A673 (cell line): ENCODE measurements at regions not wholly inside any gene's neighbourhood (a gene's known extent, or its start where the extent isn't known, plus 50 kb on each side); places are given as distances from the start of the nearest gene placed in this dataset.

Experiments
- BruUV-seq: library from RNA; stranded (reverse); fragments of 400-500 nt; replicated peaks from 2 replicates; lab custom pipeline; 2021; lab: Mats Ljungman, UMichigan
- CTCF ChIA-PET: fragments of 300-600 bp; sonication (Branson Sonifier 250); formaldehyde crosslinking; loops from one replicate; lab custom pipeline; 2022; ENCODE audit warnings: antibody characterized with exemption; lab: Charles Lee
- POLR2A ChIA-PET: fragments of 300-600 bp; sonication (Branson Sonifier 250); formaldehyde crosslinking; loops from one replicate; lab custom pipeline; 2022; ENCODE audit warnings: antibody characterized with exemption; ENCODE audit not compliant: low non-redundant PET; lab: Charles Lee
- DNase-seq: peaks from one replicate; pipeline ENCODE4 v3.0.0-alpha.2; 2015; ENCODE audit warnings: low spot score
- H3K27ac ChIP-seq: fragments of 200-600 bp; sonication (generic); 2 replicates; pipeline ENCODE4 v1.5.1; 2016; ENCODE audit warnings: mixed run types, low read depth, mild to moderate bottlenecking, mixed read lengths, antibody characterized with exemption, low read length; ENCODE audit not compliant: poor library complexity, severe bottlenecking
- H3K27me3 ChIP-seq: fragments of 200-600 bp; sonication (generic); replicated peaks from 2 replicates; pipeline ENCODE4 v1.6.1; 2017; ENCODE audit warnings: mixed run types, low read depth, mild to moderate bottlenecking, mixed read lengths, antibody characterized with exemption, low read length; ENCODE audit not compliant: insufficient read depth, poor library complexity
- H3K36me3 ChIP-seq: fragments of 200-600 bp; sonication (generic); 2 replicates; pipeline ENCODE4 v1.6.1; 2016; ENCODE audit warnings: mixed run types, mild to moderate bottlenecking, mixed read lengths, antibody characterized with exemption, low read length; ENCODE audit not compliant: insufficient read depth, poor library complexity, severe bottlenecking
- H3K4me1 ChIP-seq: fragments of 200-600 bp; sonication (generic); 2 replicates; pipeline ENCODE4 v1.6.1; 2017; ENCODE audit warnings: mixed run types, mild to moderate bottlenecking, mixed read lengths, antibody characterized with exemption, low read length; ENCODE audit not compliant: insufficient read depth, poor library complexity, severe bottlenecking
- H3K4me3 ChIP-seq: fragments of 200-600 bp; sonication (generic); 2 replicates; pipeline ENCODE4 v1.5.1; 2016; ENCODE audit warnings: low read depth, mixed run types, mild to moderate bottlenecking, mixed read lengths, low read length; ENCODE audit not compliant: poor library complexity, severe bottlenecking
- H3K9me3 ChIP-seq: fragments of 200-600 bp; sonication (generic); 2 replicates; pipeline ENCODE4 v1.6.1; 2016; ENCODE audit warnings: mixed run types, low read depth, mild to moderate bottlenecking, mixed read lengths, antibody characterized with exemption, low read length; ENCODE audit not compliant: poor library complexity, severe bottlenecking
- EZH2 ChIP-seq: fragments of 200-600 bp; sonication (generic); IDR thresholded peaks from 2 replicates; pipeline ENCODE4 v1.6.1; 2017; ENCODE audit warnings: borderline replicate concordance, low read depth, mild to moderate bottlenecking, mixed read lengths, antibody characterized with exemption, low read length; ENCODE audit not compliant: poor library complexity, severe bottlenecking
- intact Hi-C: fragments of 100-400 bp; cut with micrococcal nuclease; formaldehyde crosslinking; loops from one replicate; pipeline ENCODE4 v1.10.0; 2022; ENCODE audit not compliant: unreplicated experiment
- TF ChIP-seq, protein P1 (sequence below): fragments of 300-800, 200-600 bp; sonication (generic); conservative IDR thresholded peaks from 2 replicates; pipeline ENCODE4 v1.5.1; 2017; ENCODE audit warnings: low read depth, mild to moderate bottlenecking, antibody characterized with exemption, low read length, moderate library complexity, mixed read lengths

DNA sequence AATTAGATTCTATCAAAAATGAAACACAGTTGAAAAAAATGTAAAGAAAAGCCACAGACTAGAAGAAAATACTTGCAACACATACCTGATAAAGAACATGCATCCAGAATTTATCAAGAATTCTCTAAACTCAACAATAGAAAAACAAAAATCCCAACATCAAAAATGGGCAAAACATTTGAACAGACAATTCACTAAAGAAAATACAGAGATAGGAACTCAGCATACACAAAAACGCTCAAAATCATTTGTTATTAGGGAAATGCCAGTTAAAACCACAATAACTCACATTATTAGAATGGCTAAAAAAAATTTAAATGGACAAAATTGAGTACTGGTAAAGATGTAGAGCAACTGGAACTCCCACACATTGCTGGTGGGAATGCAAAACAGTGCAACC, 311.0 kb upstream of the PRDM1 start:
- H3K27me3 ChIP-seq = no peaks in the 10 kb centered on the region
- no peak overlapping the region for H3K4me3 ChIP-seq
- DNase-seq = no peak
- TF ChIP-seq, protein P1, sequence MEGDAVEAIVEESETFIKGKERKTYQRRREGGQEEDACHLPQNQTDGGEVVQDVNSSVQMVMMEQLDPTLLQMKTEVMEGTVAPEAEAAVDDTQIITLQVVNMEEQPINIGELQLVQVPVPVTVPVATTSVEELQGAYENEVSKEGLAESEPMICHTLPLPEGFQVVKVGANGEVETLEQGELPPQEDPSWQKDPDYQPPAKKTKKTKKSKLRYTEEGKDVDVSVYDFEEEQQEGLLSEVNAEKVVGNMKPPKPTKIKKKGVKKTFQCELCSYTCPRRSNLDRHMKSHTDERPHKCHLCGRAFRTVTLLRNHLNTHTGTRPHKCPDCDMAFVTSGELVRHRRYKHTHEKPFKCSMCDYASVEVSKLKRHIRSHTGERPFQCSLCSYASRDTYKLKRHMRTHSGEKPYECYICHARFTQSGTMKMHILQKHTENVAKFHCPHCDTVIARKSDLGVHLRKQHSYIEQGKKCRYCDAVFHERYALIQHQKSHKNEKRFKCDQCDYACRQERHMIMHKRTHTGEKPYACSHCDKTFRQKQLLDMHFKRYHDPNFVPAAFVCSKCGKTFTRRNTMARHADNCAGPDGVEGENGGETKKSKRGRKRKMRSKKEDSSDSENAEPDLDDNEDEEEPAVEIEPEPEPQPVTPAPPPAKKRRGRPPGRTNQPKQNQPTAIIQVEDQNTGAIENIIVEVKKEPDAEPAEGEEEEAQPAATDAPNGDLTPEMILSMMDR = no peak
- BruUV-seq = no TSS peak
- intact Hi-C loops = no loop called here
- H3K36me3 ChIP-seq = no peaks in the 10 kb centered on the region
- CTCF ChIA-PET = no interaction called here
- H3K27ac ChIP-seq = no peak overlapping the region
- H3K4me1 ChIP-seq = no peaks in the 10 kb centered on the region
- peaks cover 10% of the 10 kb centered on the region for H3K9me3 ChIP-seq
- POLR2A ChIA-PET = no interaction called here

DNA sequence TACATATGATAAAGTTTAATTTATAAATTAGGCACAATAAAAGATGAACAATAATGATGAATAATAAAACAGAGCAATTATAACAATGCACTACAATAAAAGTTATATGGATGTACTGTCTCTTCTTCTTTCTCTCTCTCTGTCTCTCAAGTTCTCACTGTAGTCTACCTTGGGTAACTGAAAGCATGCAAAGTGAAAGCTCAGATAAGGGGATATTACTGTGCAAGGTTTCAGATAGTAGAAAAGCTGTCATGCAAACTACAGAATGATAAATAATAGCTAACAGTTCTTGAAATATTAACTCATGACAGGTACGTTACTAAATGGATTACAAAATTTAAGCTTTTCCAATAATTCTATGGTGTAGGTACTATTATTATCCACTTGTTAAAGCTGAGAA, 311.9 kb upstream of the PRDM1 start:
- CTCF ChIA-PET = no interaction called here
- POLR2A ChIA-PET = no interaction called here
- H3K9me3 ChIP-seq = peaks cover 10% of the 10 kb centered on the region
- no TSS peak for BruUV-seq
- no peak overlapping the region for H3K27ac ChIP-seq
- no peak for TF ChIP-seq EZH2
- TF ChIP-seq, protein P1 = no peak
- intact Hi-C loops = no loop called here
- no peaks in the 10 kb centered on the region for H3K36me3 ChIP-seq
- H3K27me3 ChIP-seq = no peaks in the 10 kb centered on the region
- no peaks in the 10 kb centered on the region for H3K4me1 ChIP-seq
- H3K4me3 ChIP-seq = no peak overlapping the region
- no peak for DNase-seq

DNA sequence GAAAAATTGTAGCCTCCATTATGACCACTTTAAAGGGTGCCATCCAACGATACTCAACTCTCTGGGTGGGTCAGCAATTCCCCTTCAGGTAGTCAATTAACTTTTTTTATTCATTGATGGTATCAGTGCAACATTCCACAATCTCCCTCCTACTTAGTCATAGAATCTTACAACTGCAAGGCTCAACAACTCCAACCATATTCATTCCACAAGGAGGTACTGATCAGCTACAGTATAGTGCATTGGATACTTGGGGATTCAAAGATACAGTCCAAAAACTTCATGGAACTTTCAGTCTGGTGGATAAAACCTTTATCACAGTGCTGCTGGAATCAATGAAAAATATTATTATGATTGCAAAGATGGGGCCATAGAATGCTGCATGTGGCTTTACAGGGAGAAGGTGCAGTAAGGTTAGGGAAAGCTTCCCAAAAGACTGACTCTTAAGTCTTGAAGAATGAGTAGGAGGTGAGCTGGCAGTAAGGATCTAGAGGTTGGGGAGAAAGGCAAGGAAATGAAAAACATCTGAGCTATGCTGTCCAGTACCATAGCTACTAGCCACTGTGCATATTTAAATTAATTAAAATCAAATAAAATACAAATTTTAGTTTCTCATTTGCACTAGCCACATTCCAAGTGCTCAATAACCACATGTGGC, 314.7 kb upstream of the PRDM1 start:
- H3K9me3 ChIP-seq = peaks cover 10% of the 10 kb centered on the region
- intact Hi-C loops = no loop called here
- no peaks in the 10 kb centered on the region for H3K4me1 ChIP-seq
- no peaks in the 10 kb centered on the region for H3K36me3 ChIP-seq
- ChIA-PET POLR2A (no interaction called here), CTCF (no interaction called here)
- DNase-seq = no peak
- BruUV-seq = no TSS peak
- TF ChIP-seq EZH2 = no peak
- TF ChIP-seq, protein P1 = no peak
- no peak overlapping the region for H3K4me3 ChIP-seq
- no peak overlapping the region for H3K27ac ChIP-seq
- no peaks in the 10 kb centered on the region for H3K27me3 ChIP-seq
